Pancreas (tissue), 10 donors: ENCODE measurements at regions not wholly inside any gene's neighbourhood (a gene's known extent, or its start where the extent isn't known, plus 50 kb on each side); places are given as distances from the start of the nearest gene placed in this dataset.

Source experiments
- ATAC-seq, 4 donors: fragments of 200-7000 bp; cut with Tn5 transposase; one replicate each; pipeline versions ENCODE4 v1.8.0 to v1.9.1; 2020; ENCODE audit warnings: mild to moderate bottlenecking in 4 of 4, moderate library complexity in 4 of 4
- DNase-seq, 6 donors: peaks; one replicate each; pipeline ENCODE4 v3.0.0-alpha.2; 2020
- FAIRE-seq: peaks from 2 replicates; lab custom pipeline; 2012; peaks lifted over from hg19 to GRCh38; lab: Jason Lieb, UNC
- H3K27ac ChIP-seq, 4 donors: fragments of 200-600 bp; sonication (generic); 1 replicate in 3 of 4; 2 replicates in 1 of 4; pipeline versions ENCODE4 v1.5.0 to v1.8.0; 2020
- H3K27me3 ChIP-seq, 4 donors: fragments of 200-600 bp; one replicate each; pipeline ENCODE4 v1.8.0; 2021
- H3K36me3 ChIP-seq, 3 donors: fragments of 200-600 bp; sonication (generic) in 1 of 3; one replicate each; pipeline versions ENCODE4 v1.5.0 to v1.8.0; 2020 to 2021
- H3K4me1 ChIP-seq, 3 donors: fragments of 200-600 bp; one replicate each; pipeline ENCODE4 v1.8.0; 2021
- H3K4me3 ChIP-seq, 4 donors: fragments of 200-600 bp; sonication (generic) in 2 of 4; one replicate each; pipeline versions ENCODE4 v1.5.0 to v1.8.0; 2020 to 2021
- H3K9me3 ChIP-seq, 4 donors: fragments of 200-600 bp; one replicate each; pipeline ENCODE4 v1.8.0; 2021
- WGBS, 2 donors: extraction: QIAGEN DNeasy Blood & Tissue Kit; methylation state at CpG; one replicate each; pipeline ENCODE4 v1.1.7; 2013; 5-methylcytosine and 5-hydroxymethylcytosine counted together
- intact Hi-C, 3 donors: fragments of 100-400 bp; cut with DNase I; formaldehyde crosslinking; loops; one replicate each; pipeline versions ENCODE4 v1.11.1 to v1.14.2; 2022
- TF ChIP-seq, protein P1 (sequence below), 4 donors: fragments of 200-600 bp; sonication (generic) in 3 of 4; IDR thresholded peaks; one replicate each; pipeline versions ENCODE4 v1.5.0 to v1.8.0; 2021; ENCODE audit warnings: antibody characterized with exemption in 4 of 4
- donor health status: healthy with polysubstance abuse.
- donor health status: DM: no; HTN: no; CAD: no; lungs with moderate emphysema.
- donor health status: DM: no; HTN: no; CAD: no.
- donor health status: control.
- donor health status: control.
- donor health status: Bipolar disorder and iron deficiency.
- donor health status: DM: yes; HTN: yes; CAD: no.
- donor health status: DM: no; HTN: no; CAD: no.
- donor health status: DM: no; HTN: no; CAD: no.
- donor health status: DM: yes; HTN: yes; CAD: no.

DNA sequence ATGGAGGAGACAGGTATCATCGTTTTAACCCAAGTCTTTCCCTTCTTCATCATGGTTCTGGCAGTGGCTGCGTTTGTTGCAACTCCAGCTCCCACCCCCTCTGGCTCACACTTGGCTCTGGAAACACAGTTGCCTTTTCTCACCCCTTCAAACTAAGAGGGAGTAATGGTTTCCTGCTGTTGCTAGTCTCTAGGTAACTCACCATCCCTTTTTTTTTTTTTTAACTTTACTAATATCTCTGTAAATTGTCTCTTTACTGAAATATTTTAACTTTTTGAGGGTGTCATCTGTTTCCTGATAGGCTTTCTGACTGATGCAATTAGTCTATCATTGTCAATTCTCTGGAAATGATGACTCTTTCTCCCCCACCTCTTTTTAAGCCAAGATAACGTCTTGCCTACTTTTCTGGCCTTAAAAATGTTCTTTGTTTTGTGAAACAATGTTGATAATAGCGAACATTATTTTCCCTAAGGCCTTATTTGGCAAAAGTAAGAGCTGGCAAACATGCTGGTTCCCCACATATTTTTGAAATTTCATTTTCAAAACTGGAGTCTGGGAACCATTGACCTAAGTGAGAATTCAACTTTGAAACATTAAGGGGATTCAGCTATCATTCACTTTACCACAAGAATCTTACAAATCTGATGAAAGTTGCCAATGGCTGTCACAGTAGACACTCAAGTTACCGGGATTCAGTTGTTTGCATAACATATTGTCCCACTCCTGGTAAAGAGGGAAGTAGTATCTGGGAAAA lies 85.3 kb downstream of the LEPR start:
- TF ChIP-seq, protein P1, sequence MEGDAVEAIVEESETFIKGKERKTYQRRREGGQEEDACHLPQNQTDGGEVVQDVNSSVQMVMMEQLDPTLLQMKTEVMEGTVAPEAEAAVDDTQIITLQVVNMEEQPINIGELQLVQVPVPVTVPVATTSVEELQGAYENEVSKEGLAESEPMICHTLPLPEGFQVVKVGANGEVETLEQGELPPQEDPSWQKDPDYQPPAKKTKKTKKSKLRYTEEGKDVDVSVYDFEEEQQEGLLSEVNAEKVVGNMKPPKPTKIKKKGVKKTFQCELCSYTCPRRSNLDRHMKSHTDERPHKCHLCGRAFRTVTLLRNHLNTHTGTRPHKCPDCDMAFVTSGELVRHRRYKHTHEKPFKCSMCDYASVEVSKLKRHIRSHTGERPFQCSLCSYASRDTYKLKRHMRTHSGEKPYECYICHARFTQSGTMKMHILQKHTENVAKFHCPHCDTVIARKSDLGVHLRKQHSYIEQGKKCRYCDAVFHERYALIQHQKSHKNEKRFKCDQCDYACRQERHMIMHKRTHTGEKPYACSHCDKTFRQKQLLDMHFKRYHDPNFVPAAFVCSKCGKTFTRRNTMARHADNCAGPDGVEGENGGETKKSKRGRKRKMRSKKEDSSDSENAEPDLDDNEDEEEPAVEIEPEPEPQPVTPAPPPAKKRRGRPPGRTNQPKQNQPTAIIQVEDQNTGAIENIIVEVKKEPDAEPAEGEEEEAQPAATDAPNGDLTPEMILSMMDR (IDR thresholded peaks at IDR 0.05): no peak
- no peak for ATAC-seq
- no peaks in the 10 kb centered on the region for H3K9me3 ChIP-seq
- intact Hi-C loops: no loop called here
- 66 to 72% methylated on average over 5 of the region's 5 CpGs for WGBS, 2 donors
- no peaks in the 10 kb centered on the region for H3K27me3 ChIP-seq
- no peaks in the 10 kb centered on the region for H3K36me3 ChIP-seq
- no peak overlapping the region for H3K4me3 ChIP-seq
- no peak for FAIRE-seq
- H3K27ac ChIP-seq: no peak overlapping the region
- DNase-seq: no peak
- no peaks in the 10 kb centered on the region for H3K4me1 ChIP-seq

DNA sequence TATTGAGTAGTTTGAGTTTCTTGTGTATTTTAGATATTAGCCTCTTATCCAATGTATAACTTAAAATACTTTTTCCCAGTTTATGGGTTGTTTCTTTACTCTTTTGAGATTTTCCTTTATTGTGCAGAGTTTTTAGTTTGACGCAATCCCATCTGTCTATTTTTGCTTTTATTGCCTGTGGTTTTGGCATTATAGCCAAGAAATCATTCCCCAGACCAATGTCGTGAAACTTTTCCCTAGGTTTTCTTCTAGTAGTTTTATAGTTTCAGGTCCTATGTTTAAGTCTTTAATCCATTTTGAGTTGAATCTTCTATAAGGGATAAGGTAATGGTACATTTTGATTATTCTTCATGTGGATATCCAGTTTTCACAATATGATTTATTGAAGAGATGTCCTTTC lies 87.6 kb downstream of the LEPR start:
- FAIRE-seq (no peak), DNase-seq (no peak), ATAC-seq (no peak)
- Histone ChIP-seq H3K27ac (no peak overlapping the region), H3K36me3 (no peaks in the 10 kb centered on the region), H3K27me3 (no peaks in the 10 kb centered on the region), H3K4me1 (peaks cover 0 to 4% (median 3%) of the 10 kb centered on the region in 3 donors), H3K9me3 (no peaks in the 10 kb centered on the region), H3K4me3 (no peak overlapping the region)
- 45 to 78% methylated on average over 2 of the region's 2 CpGs for WGBS, 2 donors
- intact Hi-C loops: no loop called here
- TF ChIP-seq, protein P1 (IDR thresholded peaks at IDR 0.05): no peak

DNA sequence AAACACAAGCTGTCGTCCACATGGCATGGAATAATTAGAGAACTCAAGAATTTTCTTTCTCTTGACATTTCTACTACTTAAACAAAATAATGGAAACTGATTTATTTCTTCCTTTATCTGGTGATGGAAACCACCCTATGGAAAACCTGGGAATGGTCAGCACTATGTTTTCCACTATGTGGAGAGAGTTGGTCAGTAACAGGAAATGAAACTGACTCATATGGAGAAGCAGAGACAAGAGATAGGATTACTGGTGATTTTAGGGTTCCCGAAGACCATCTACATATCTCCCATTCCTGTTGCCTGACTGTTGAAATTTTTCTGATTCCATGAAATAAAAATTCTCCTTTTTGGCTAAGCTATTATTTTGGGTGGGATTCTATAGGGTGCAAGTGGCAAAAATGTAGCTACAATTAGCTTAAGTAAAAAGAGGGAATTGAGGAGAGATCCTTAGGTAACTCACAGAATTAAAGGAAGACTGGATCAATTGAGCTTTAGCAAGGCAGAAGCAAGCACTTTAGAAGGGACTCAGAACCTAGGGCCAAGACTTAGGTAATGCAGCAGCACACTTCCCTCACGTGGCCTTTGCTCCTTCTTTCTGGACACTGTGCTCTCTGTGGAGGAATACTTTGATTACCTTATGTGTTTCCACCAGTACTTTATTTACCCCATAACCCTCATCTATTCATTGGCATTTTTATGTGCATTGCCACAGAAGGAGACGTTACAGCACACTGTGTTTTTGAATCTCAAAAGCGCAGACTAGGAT lies 89.6 kb downstream of the LEPR start:
- intact Hi-C loops: no loop called here
- DNase-seq (no peak), ATAC-seq (no peak), FAIRE-seq (no peak)
- Histone ChIP-seq H3K4me3 (no peak overlapping the region), H3K27ac (no peak overlapping the region), H3K9me3 (no peaks in the 10 kb centered on the region), H3K27me3 (no peaks in the 10 kb centered on the region), H3K36me3 (no peaks in the 10 kb centered on the region), H3K4me1 (peaks cover 0 to 16% (median 15%) of the 10 kb centered on the region in 3 donors)
- WGBS, 2 donors: 88 to 91% methylated on average over 5 of the region's 5 CpGs
- TF ChIP-seq, protein P1 (IDR thresholded peaks at IDR 0.05): no peak

DNA sequence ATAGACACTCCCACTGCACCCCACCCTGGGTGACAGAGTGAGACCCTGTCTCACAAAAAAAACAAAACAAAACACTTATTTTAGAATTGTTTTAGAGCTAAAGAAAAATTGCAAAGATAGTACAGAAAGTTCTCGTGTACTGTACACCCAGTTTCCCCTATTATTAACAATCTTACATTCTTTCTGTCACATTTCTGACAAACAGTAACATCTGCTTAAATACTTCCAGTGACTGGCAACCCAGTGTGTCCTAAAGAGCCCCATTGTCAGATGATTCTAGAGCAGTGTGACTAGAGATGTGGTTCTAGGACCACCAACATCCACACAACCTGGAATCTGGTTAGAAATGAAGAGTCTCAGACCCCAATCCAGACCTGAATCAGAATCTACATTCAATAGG lies 90.5 kb downstream of the LEPR start:
- TF ChIP-seq, protein P1 (IDR thresholded peaks at IDR 0.05): no peak
- Histone ChIP-seq H3K27me3 (no peaks in the 10 kb centered on the region), H3K4me3 (no peak overlapping the region), H3K4me1 (peaks cover 0 to 16% (median 15%) of the 10 kb centered on the region in 3 donors), H3K36me3 (no peaks in the 10 kb centered on the region), H3K27ac (no peak overlapping the region), H3K9me3 (no peaks in the 10 kb centered on the region)
- 70 to 79% methylated on average over 1 of the region's 1 CpG for WGBS, 2 donors
- DNase-seq (no peak), FAIRE-seq (no peak), ATAC-seq (no peak)
- intact Hi-C loops: no loop called here
